ENCODE measurements at regions not wholly inside any gene's neighbourhood (a gene's known extent, or its start where the extent isn't known, plus 50 kb on each side); places are given as distances from the start of the nearest gene placed in this dataset.
"Not testable (repeated sequence)": the region's sequence is repeated elsewhere in the genome, so short reads cannot be mapped to it uniquely, and the experiment has no call there.

GRCh38 chr14:106631879-106632278 lies 1105.5 kb downstream of the TMEM121 start:
- TF ChIP-seq CTCF (conservative IDR thresholded peaks at IDR 0.05; ENCODE audit: low read length): no peak
- no peak overlapping the region for H3K4me3 ChIP-seq (ENCODE audit: low read length)
- no peak for DNase-seq (ENCODE audit: low read depth)

GRCh38 chr14:106633721-106634120 lies 1107.3 kb downstream of the TMEM121 start:
- DNase-seq (ENCODE audit: low read depth): no peak
- H3K4me3 ChIP-seq (ENCODE audit: low read length): no peak overlapping the region
- TF ChIP-seq CTCF (conservative IDR thresholded peaks at IDR 0.05; ENCODE audit: low read length): no peak

- DNase-seq (ENCODE audit: low read depth): no peak
- H3K4me3 ChIP-seq (ENCODE audit: low read length): no peak overlapping the region
- TF ChIP-seq CTCF (conservative IDR thresholded peaks at IDR 0.05; ENCODE audit: low read length): no peak
Observed at GRCh38 chr14:106635569-106635968, 1109.2 kb downstream of the TMEM121 start.

- not testable (repeated sequence) for H3K4me3 ChIP-seq (ENCODE audit: low read length); DNase-seq (ENCODE audit: low read depth)
Observed at GRCh38 chr14:106638786-106639452, 1112.5 kb downstream of the TMEM121 start.

- no peak overlapping the region for H3K4me3 ChIP-seq (ENCODE audit: low read length)
- no peak for TF ChIP-seq CTCF (conservative IDR thresholded peaks at IDR 0.05; ENCODE audit: low read length)
- no peak for DNase-seq (ENCODE audit: low read depth)
Observed at GRCh38 chr14:106642090-106642489, 1115.7 kb downstream of the TMEM121 start.

GRCh38 chr14:106642971-106643370 lies 1116.6 kb downstream of the TMEM121 start:
- DNase-seq (ENCODE audit: low read depth); H3K4me3 ChIP-seq (ENCODE audit: low read length): not testable (repeated sequence)

GRCh38 chr14:106648874-106649273 lies 1122.5 kb downstream of the TMEM121 start:
- DNase-seq (ENCODE audit: low read depth); H3K4me3 ChIP-seq (ENCODE audit: low read length): not testable (repeated sequence)

- no peak for TF ChIP-seq CTCF (conservative IDR thresholded peaks at IDR 0.05; ENCODE audit: low read length)
- DNase-seq (ENCODE audit: low read depth): no peak
- H3K4me3 ChIP-seq (ENCODE audit: low read length): no peak overlapping the region
Observed at GRCh38 chr14:106651016-106651415, 1124.6 kb downstream of the TMEM121 start.

- no peak for TF ChIP-seq CTCF (conservative IDR thresholded peaks at IDR 0.05; ENCODE audit: low read length)
- no peak overlapping the region for H3K4me3 ChIP-seq (ENCODE audit: low read length)
- no peak for DNase-seq (ENCODE audit: low read depth)
Observed at GRCh38 chr14:106652494-106652893, 1126.1 kb downstream of the TMEM121 start.
